Non-pigmented ciliary epithelial cell (primary cell): ENCODE measurements at regions not wholly inside any gene's neighbourhood (a gene's known extent, or its start where the extent isn't known, plus 50 kb on each side); places are given as distances from the start of the nearest gene placed in this dataset.
A peak's percentile ranks its signal among the peaks of the same experiment; 100 is the strongest.

Source experiments
- DNase-seq: peaks from one replicate; pipeline ENCODE4 v3.0.0-alpha.2; 2010; ENCODE audit warnings: low read depth

GRCh38 chr1:53378061-53378460, 50.2 kb upstream of the LRP8 start:
- DNase-seq, result no peak

DNA sequence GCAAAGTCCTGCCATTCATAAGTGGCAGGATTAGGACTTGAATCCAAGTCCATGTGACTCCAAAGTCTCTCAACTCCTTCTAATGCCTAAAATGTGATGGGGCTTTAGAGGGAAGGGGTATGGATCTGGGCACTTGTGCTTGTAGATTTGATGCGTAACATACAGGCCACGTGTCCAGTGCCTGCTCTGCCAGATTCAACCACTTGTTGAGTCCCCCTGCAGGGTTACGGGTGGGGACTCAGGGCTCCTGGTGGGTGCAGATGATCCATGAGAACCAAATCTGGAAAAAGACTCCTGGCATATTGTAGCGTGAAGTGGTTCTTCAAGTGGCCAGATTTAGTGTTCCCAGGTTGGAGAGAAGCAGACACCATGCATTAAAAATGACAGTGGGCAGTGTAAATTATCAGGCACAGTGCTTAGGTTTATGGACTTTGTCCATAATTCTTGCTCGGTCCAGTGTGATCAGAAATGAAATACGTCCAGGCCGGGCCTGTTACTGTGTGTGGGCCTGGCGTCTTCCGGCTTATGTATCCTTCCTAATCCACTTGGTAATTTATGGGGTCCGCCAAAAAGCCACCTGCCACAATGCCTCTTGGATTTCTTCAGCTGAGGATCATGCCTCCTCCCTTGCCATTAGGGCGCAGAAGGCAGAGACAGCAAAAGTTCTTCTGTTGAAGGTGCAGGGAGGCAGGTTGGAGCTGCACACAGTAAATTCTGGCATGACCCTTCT, 51.2 kb upstream of the LRP8 start:
- no peak for DNase-seq

GRCh38 chr1:53379662-53380002, 51.8 kb upstream of the LRP8 start:
- no peak for DNase-seq

DNA sequence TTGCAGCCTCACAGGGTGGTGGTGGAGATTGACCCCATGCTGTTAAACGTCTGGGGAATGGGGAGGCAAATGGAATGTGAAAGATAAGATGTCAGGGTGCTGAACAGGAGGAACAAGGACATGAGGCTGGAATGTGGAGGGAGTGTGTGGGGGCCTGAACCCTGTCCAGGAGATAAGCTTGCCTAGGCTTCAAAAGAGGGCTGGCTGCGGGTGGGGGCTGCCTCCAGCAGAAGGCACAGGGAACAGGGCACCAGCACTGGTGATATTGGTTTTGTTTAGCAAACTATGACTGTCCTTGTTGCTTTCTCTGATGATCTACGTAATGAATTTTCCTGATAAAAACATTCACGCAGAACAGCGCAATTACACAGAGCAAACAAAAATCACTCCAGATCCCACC, 52.4 kb upstream of the LRP8 start:
- DNase-seq, result no peak

- DNase-seq, result peak; percentile 40
Observed at GRCh38 chr1:53381790-53382401, 54.0 kb upstream of the LRP8 start.

- DNase-seq, result no peak
Observed at GRCh38 chr1:53383136-53383870, 55.4 kb upstream of the LRP8 start.

- no peak for DNase-seq
Observed at GRCh38 chr1:53384796-53385195, 56.9 kb upstream of the LRP8 start.

DNA sequence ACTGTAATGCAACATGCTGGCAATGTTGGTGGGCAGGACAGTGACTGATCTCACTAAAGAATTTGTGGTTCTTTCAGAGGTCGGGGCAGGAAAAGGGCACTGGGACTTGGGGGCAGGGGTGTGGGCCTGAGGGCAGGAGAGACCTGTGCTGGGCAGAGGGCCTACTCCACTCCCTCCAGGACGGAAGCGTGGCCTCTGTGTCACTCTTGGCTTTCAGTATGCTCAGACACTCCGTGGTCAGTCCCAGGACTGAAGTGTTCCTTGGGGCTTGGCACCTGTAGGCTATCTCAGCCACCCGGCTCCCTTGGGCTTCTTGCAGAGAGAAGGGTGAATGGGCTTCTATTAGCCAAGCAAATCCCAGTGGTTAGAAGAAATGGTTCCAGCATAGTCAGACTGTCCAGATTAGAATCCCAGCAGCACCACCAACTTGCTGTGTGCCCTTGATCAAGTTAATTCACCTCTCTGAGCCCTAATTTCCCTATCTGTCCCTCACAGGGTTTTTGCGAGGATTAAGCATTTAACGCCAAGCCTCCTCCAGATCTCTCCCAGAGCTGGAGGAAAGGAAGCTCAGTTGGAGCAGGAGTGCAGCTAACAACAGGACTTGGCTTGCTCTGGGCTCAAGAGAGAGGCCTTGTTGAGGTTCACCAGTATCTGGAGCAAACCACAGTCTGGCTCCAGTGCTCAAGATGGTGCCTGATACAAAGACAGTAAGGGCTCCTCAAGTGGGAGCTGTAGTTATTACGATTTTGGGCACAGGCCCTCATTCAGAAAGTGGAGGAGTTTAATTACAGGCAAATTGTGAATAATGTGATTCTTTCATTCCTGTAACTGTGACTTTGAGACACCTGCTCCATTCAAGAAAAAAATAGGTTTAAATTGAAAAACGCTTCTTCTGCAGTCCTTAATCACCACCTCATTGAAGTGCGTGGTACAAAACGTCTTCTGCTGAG, 57.7 kb upstream of the LRP8 start:
- no peak for DNase-seq

- no peak for DNase-seq
Observed at GRCh38 chr1:53388963-53389362, 61.1 kb upstream of the LRP8 start.

DNA sequence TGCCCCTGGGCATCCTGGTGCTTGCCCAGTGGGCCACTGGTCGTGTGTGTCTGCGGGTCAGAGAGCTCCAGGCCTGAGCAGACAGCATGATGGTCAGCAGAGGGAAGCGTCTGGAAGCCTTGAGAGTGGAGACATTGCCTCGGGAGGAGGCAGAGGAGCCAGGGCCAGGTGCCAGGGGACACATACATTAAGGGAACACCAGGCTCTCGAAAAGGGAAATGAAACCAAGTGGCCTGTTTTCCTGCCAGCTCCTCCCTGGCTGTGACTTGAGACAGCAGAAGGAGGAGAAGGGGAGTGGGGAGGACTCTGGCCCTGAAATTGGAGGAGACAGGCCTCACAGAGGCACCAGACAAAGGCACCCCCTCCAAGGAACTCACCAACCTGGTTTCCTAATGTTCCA, 62.4 kb upstream of the LRP8 start:
- no peak for DNase-seq

GRCh38 chr1:53390736-53391135, 62.9 kb upstream of the LRP8 start:
- no peak for DNase-seq

GRCh38 chr1:53391296-53391695, 63.4 kb upstream of the LRP8 start:
- DNase-seq, result no peak

- no peak for DNase-seq
Observed at GRCh38 chr1:53391982-53392381, 64.1 kb upstream of the LRP8 start.

DNA sequence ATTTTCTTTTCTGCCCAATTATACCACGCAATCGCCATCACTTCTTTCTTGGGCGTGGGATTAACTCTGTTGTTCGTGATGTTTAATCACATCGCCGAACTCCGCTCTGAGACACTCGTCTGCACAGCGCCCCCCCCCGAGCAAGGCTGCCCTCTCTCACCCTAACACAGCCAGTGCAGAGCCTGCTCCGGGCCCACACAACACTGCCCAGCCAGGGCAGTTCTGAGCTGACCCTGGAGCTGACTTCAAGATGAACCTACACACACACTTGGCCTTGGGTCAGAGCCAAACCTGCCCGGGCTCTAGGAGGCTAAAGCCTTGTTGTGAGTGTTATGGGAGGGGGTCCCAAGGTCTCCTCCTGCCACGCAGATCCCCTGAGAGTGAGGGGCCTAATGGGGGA, 64.6 kb upstream of the LRP8 start:
- DNase-seq, result no peak

DNA sequence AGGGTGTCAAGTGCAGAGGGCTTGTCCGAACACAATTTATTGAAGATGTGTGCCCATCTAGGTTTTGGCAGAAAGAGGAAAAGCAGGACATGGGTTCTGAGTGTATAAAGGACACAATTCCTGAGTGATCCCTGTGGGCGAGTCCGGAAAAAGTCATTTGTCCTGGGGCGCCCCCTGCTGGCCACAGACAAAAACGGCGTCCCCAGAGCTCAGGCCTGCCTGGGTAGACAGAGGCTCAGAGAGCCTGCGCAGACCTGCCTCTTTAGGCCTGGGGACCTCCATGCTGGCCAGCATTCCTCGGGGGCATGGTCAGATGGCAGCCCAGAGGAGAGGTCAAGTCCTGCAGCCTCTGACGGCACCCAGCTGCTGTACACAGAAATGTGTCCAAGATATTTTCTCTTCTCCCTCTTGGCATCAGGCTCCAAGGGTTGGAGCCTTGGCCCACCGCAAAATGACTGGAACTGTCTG, 65.5 kb upstream of the LRP8 start:
- DNase-seq, result no peak

DNA sequence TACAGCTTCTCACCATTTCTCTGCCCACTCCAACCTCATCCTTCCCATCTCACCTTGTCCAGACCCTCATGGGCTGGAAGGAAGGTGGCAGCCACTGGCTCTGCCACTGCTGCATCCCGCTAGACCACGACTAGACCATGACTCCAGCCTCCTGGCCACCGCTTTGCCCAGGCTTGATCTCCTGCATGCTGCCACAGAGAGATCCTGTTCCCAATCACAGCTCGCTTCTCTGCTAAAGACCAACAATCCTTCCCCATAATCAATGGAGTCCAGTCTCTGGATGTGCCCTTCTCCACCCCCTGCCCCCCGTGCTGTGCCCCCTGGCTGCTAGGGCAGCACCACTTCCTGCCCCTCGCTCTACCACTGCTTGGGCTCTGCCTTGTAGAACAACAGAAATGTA, 64.9 kb upstream of the DMRTB1 start:
- no peak for DNase-seq

GRCh38 chr1:53395671-53396215, 63.5 kb upstream of the DMRTB1 start:
- no peak for DNase-seq

DNA sequence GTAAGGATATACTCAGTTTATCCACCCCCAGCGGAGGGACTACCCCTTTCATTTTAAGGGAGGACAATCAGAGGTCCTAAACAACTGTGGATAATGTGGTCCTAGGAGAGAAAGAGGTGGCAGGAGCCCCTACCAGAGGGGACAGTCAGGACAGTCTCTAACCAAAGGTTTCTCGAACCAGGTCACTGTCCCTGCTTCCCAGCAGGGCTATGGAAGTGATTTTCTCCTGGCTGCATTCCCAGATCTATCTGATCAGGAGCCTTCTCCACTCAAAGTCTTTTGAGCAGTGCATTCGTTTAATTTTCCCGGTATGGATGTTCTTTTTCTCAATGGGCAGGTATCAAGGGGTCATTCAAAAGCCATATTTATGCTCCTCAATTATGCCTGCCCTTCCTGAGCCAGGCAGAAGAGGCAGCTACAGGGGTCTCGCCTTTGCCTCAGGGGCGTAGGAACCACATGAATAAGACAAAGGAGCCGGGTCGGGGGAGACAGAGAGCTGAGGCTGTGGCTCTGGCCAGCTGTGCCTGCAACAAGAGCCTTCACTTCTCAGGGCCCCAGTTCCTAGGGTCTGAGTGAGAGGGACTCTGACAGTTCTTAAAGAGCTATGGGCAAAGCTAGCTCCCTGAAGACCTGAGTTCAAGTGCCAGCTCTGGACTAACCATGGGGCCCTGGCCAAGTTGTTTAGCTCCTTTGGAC, 62.5 kb upstream of the DMRTB1 start:
- no peak for DNase-seq

- no peak for DNase-seq
Observed at GRCh38 chr1:53398091-53398490, 61.1 kb upstream of the DMRTB1 start.

DNA sequence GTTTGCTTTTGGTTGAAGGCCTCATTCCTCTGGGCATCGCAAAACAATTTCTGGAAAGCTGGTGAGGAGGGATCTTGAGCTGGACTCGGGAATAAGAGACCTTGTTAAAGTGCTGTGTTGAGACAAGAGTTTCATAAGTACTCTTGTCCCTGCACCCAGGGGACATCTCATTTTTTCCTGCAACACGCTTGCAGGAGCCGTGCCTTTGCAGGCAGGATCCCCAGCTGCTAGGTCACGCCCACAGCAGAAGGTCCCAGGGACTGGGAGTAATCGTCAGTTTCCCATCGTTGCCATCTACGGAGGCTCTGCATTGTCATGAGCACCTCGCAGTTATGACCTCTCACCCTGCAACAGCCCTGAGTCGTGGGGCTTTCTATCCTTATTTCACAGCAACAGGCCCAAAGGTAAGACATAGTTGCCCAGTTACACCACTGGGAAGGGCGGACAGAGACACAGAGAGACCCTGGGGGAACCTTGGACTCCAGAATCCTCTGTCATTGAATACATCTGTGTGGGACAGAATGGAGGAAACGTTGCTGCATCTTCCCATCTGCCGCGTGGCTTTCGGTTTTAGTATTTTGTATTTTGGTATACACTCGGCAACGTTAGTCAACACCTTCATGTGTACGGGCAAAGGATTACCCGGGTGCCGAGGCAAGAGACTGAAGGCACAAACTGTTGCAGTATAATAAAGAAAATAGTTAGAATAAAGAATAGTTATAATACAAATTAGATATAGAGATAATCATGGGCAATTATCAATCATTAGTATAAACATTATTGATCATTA, 60.4 kb upstream of the DMRTB1 start:
- no peak for DNase-seq
